ENCODE measurements at regions not wholly inside any gene's neighbourhood (a gene's known extent, or its start where the extent isn't known, plus 50 kb on each side); places are given as distances from the start of the nearest gene placed in this dataset.

- Histone ChIP-seq H3K4me1 (no peaks in the 10 kb centered on the region), H3K27ac (no peak overlapping the region), H3K9me3 (no peaks in the 10 kb centered on the region), H3K27me3 (no peaks in the 10 kb centered on the region), H3K4me3 (no peak overlapping the region), H3K36me3 (no peaks in the 10 kb centered on the region)
- intact Hi-C loops (cut with DNase I; ENCODE audit: low total_unique reads), result no loop called here
- no peak for TF ChIP-seq POLR2A (IDR thresholded peaks at IDR 0.05)
- no peak for TF ChIP-seq CTCF (IDR thresholded peaks at IDR 0.05 in 4 of 5, conservative IDR thresholded peaks at IDR 0.05 in 1 of 5)
- in situ Hi-C loops (cut with MboI; ENCODE audit: low sequenced_read_pairs in 4 of 4), result no loop called here
- ATAC-seq (no peak), DNase-seq (no peak)
These were observed 548.5 kb upstream of the GRAMD2B start for GRCh38 chr5:125874717-125875116.

GRCh38 chr5:125877248-125877647 lies 546.0 kb upstream of the GRAMD2B start:
- Histone ChIP-seq H3K36me3 (no peaks in the 10 kb centered on the region), H3K27me3 (no peaks in the 10 kb centered on the region), H3K27ac (no peak overlapping the region), H3K4me1 (no peaks in the 10 kb centered on the region), H3K4me3 (no peak overlapping the region), H3K9me3 (no peaks in the 10 kb centered on the region)
- no peak for TF ChIP-seq POLR2A (IDR thresholded peaks at IDR 0.05)
- no peak for TF ChIP-seq CTCF (IDR thresholded peaks at IDR 0.05 in 4 of 5, conservative IDR thresholded peaks at IDR 0.05 in 1 of 5)
- intact Hi-C loops (cut with DNase I; ENCODE audit: low total_unique reads) (no loop called here), in situ Hi-C loops (cut with MboI; ENCODE audit: low sequenced_read_pairs in 4 of 4) (no loop called here)
- no peak for ATAC-seq
- no peak for DNase-seq

- in situ Hi-C loops (cut with MboI; ENCODE audit: low sequenced_read_pairs in 4 of 4) (no loop called here), intact Hi-C loops (cut with DNase I; ENCODE audit: low total_unique reads) (no loop called here)
- Histone ChIP-seq H3K9me3 (no peaks in the 10 kb centered on the region), H3K4me1 (no peaks in the 10 kb centered on the region), H3K27me3 (no peaks in the 10 kb centered on the region), H3K36me3 (no peaks in the 10 kb centered on the region), H3K4me3 (no peak overlapping the region), H3K27ac (no peak overlapping the region)
- DNase-seq (no peak), ATAC-seq (no peak)
- TF ChIP-seq POLR2A (IDR thresholded peaks at IDR 0.05) (no peak), CTCF (IDR thresholded peaks at IDR 0.05 in 4 of 5, conservative IDR thresholded peaks at IDR 0.05 in 1 of 5) (no peak)
These were observed 541.1 kb upstream of the GRAMD2B start for GRCh38 chr5:125882061-125882460.

GRCh38 chr5:125883223-125883622 lies 540.0 kb upstream of the GRAMD2B start:
- ATAC-seq (no peak), DNase-seq (no peak)
- Histone ChIP-seq H3K27me3 (no peaks in the 10 kb centered on the region), H3K27ac (no peak overlapping the region), H3K4me1 (no peaks in the 10 kb centered on the region), H3K36me3 (no peaks in the 10 kb centered on the region), H3K4me3 (no peak overlapping the region), H3K9me3 (no peaks in the 10 kb centered on the region)
- TF ChIP-seq POLR2A (IDR thresholded peaks at IDR 0.05) (no peak), CTCF (IDR thresholded peaks at IDR 0.05 in 4 of 5, conservative IDR thresholded peaks at IDR 0.05 in 1 of 5) (no peak)
- intact Hi-C loops (cut with DNase I; ENCODE audit: low total_unique reads), result no loop called here
- in situ Hi-C loops (cut with MboI; ENCODE audit: low sequenced_read_pairs in 4 of 4), result no loop called here

- ATAC-seq, result no peak
- Histone ChIP-seq H3K9me3 (no peaks in the 10 kb centered on the region), H3K27ac (no peak overlapping the region), H3K4me1 (no peaks in the 10 kb centered on the region), H3K36me3 (no peaks in the 10 kb centered on the region), H3K27me3 (no peaks in the 10 kb centered on the region), H3K4me3 (no peak overlapping the region)
- TF ChIP-seq POLR2A (IDR thresholded peaks at IDR 0.05) (no peak), CTCF (IDR thresholded peaks at IDR 0.05 in 4 of 5, conservative IDR thresholded peaks at IDR 0.05 in 1 of 5) (no peak)
- no peak for DNase-seq
- in situ Hi-C loops (cut with MboI; ENCODE audit: low sequenced_read_pairs in 4 of 4) (no loop called here), intact Hi-C loops (cut with DNase I; ENCODE audit: low total_unique reads) (no loop called here)
These were observed 534.9 kb upstream of the GRAMD2B start for GRCh38 chr5:125888358-125888757.

All from gastrocnemius medialis (tissue), 4 donors.